H1 (cell line): ENCODE measurements at regions not wholly inside any gene's neighbourhood (a gene's known extent, or its start where the extent isn't known, plus 50 kb on each side); places are given as distances from the start of the nearest gene placed in this dataset.
A peak's percentile ranks its signal among the peaks of the same experiment; 100 is the strongest.

Source experiments
- CTCF ChIA-PET: fragments of 300-600 bp; sonication (Branson Sonifier 250); formaldehyde crosslinking; loops from one replicate; lab custom pipeline; 2021; ENCODE audit not compliant: partially characterized antibody; lab: Charles Lee
- POLR2A ChIA-PET: fragments of 300-600 bp; sonication (Branson Sonifier 250); formaldehyde crosslinking; loops from one replicate; lab custom pipeline; 2021; ENCODE audit warnings: inconsistent platforms; ENCODE audit not compliant: partially characterized antibody; lab: Charles Lee
- DNase-seq, 2 experiments: peaks; one replicate each; pipeline versions ENCODE4 v3.0.0 to v3.0.0-alpha.2; 2010 to 2022; ENCODE audit warnings: low spot score in 2 of 2, low read depth in 1 of 2, mixed read lengths in 1 of 2
- FAIRE-seq: peaks from 2 replicates; lab custom pipeline; 2011; peaks lifted over from hg19 to GRCh38; lab: Jason Lieb, UNC
- H2AFZ ChIP-seq: 2 replicates; pipeline ENCODE4 v1.8.1; 2012; ENCODE audit warnings: low read length, inconsistent platforms
- H2AK5ac ChIP-seq: 2 replicates; pipeline ENCODE4 v1.6.1; 2013; ENCODE audit warnings: low read depth, low read length
- H2BK120ac ChIP-seq: replicated peaks from 2 replicates; pipeline ENCODE3; 2013; ENCODE audit warnings: low read depth, low read length, inconsistent platforms
- H2BK12ac ChIP-seq: 2 replicates; pipeline ENCODE4 v1.6.1; 2013; ENCODE audit warnings: low read depth, low read length
- H2BK15ac ChIP-seq: 2 replicates; pipeline ENCODE4 v1.6.1; 2013; ENCODE audit warnings: low read length
- H2BK20ac ChIP-seq: 2 replicates; pipeline ENCODE4 v1.6.1; 2013; ENCODE audit warnings: low read length
- H2BK5ac ChIP-seq: 2 replicates; pipeline ENCODE4 v1.6.1; 2013; ENCODE audit warnings: low read depth, low read length
- H3K14ac ChIP-seq: 2 replicates; pipeline ENCODE4 v1.6.1; 2013; ENCODE audit warnings: inconsistent platforms; ENCODE audit not compliant: insufficient read length
- H3K18ac ChIP-seq: 2 replicates; pipeline ENCODE4 v1.6.1; 2013; ENCODE audit warnings: low read length; ENCODE audit errors: extremely low read depth
- H3K23ac ChIP-seq: 2 replicates; pipeline ENCODE4 v1.6.1; 2013; ENCODE audit warnings: inconsistent platforms; ENCODE audit not compliant: insufficient read length
- H3K23me2 ChIP-seq: 2 replicates; pipeline ENCODE4 v1.6.1; 2013; ENCODE audit warnings: low read depth, low read length
- H3K27ac ChIP-seq: 2 replicates; pipeline ENCODE4 v1.6.1; 2011; ENCODE audit warnings: low read depth, low read length, inconsistent platforms
- H3K27me3 ChIP-seq, 4 experiments: replicated peaks in 1 of 4; 1 replicate in 1 of 4; 2 replicates in 3 of 4; pipeline versions ENCODE4 v1.6.1 to v1.8.1; 2011 to 2013; ENCODE audit warnings: low read length in 3 of 4, mild to moderate bottlenecking in 3 of 4, inconsistent platforms in 2 of 4, mixed read lengths in 2 of 4, moderate library complexity in 1 of 4; ENCODE audit not compliant: control insufficient read depth in 3 of 4, insufficient read depth in 3 of 4; ENCODE audit errors: extremely low read depth in 1 of 4
- H3K36me3 ChIP-seq, 4 experiments: 2 replicates each; pipeline versions ENCODE4 v1.6.1 to v1.8.1; 2011 to 2013; ENCODE audit warnings: mild to moderate bottlenecking in 4 of 4, low read length in 3 of 4, moderate library complexity in 2 of 4, control low read depth in 1 of 4, inconsistent platforms in 1 of 4; ENCODE audit not compliant: insufficient read depth in 4 of 4, control insufficient read depth in 2 of 4
- H3K4ac ChIP-seq: replicated peaks from 2 replicates; pipeline ENCODE3; 2013; ENCODE audit warnings: low read length, low read depth, mixed read lengths, inconsistent platforms; ENCODE audit not compliant: insufficient read length
- H3K4me1 ChIP-seq, 4 experiments: replicated peaks in 1 of 4; 1 replicate in 1 of 4; 2 replicates in 3 of 4; pipeline versions ENCODE4 v1.6.1 to v1.8.1; 2011 to 2013; ENCODE audit warnings: low read length in 3 of 4, inconsistent platforms in 2 of 4, mixed read lengths in 1 of 4; ENCODE audit not compliant: insufficient read depth in 4 of 4, control insufficient read depth in 3 of 4
- H3K4me2 ChIP-seq, 2 experiments: 2 replicates each; pipeline versions ENCODE4 v1.6.1 to v1.8.1; 2011 to 2013; ENCODE audit warnings: low read depth in 2 of 2, low read length in 2 of 2, control low read depth in 1 of 2, inconsistent platforms in 1 of 2, mild to moderate bottlenecking in 1 of 2; ENCODE audit not compliant: insufficient read depth in 1 of 2
- H3K4me3 ChIP-seq, 4 experiments: fragments of 200-600, 300-600 bp in 1 of 4; sonication (generic), shearing (Covaris generic), sonication (Bioruptor Twin) in 1 of 4; 2 replicates each; pipeline versions ENCODE4 v1.5.1 to v1.8.1; 2011 to 2016; ENCODE audit warnings: low read length in 4 of 4, low read depth in 3 of 4, control low read depth in 2 of 4, inconsistent platforms in 2 of 4, mild to moderate bottlenecking in 2 of 4, mixed read lengths in 1 of 4, moderate library complexity in 1 of 4; ENCODE audit not compliant: insufficient read depth in 2 of 4; ENCODE audit errors: extremely low read depth in 1 of 4
- H3K56ac ChIP-seq: replicated peaks from 2 replicates; pipeline ENCODE3; 2013; ENCODE audit warnings: low read depth, mild to moderate bottlenecking, mixed read lengths, low read length, inconsistent platforms; ENCODE audit not compliant: insufficient read length
- H3K79me1 ChIP-seq: 2 replicates; pipeline ENCODE4 v1.6.1; 2013; ENCODE audit warnings: low read depth, low read length, control low read depth
- H3K79me2 ChIP-seq, 2 experiments: 2 replicates each; pipeline versions ENCODE4 v1.6.1 to v1.8.1; 2012 to 2013; ENCODE audit warnings: low read length in 2 of 2, mild to moderate bottlenecking in 2 of 2, inconsistent platforms in 1 of 2; ENCODE audit not compliant: insufficient read depth in 2 of 2, control insufficient read depth in 1 of 2
- H3K9ac ChIP-seq, 4 experiments: replicated peaks in 1 of 4; 1 replicate in 1 of 4; 2 replicates in 3 of 4; pipeline versions ENCODE4 v1.6.1 to v1.8.1; 2011 to 2013; ENCODE audit warnings: low read depth in 3 of 4, low read length in 3 of 4, control low read depth in 2 of 4, mild to moderate bottlenecking in 2 of 4, moderate library complexity in 2 of 4, inconsistent platforms in 1 of 4; ENCODE audit errors: extremely low read depth in 1 of 4
- H3K9me3 ChIP-seq, 2 experiments: 2 replicates each; pipeline versions ENCODE4 v1.6.1 to v1.8.1; 2012 to 2013; ENCODE audit warnings: mild to moderate bottlenecking in 2 of 2, moderate library complexity in 2 of 2, control low read depth in 1 of 2, inconsistent platforms in 1 of 2, low read depth in 1 of 2, low read length in 1 of 2, mixed read lengths in 1 of 2; ENCODE audit not compliant: insufficient read depth in 2 of 2
- H4K20me1 ChIP-seq, 2 experiments: replicated peaks in 1 of 2; 2 replicates each; pipeline versions ENCODE3 to v1.8.1; 2011 to 2013; ENCODE audit warnings: inconsistent platforms in 2 of 2, low read length in 2 of 2, mild to moderate bottlenecking in 1 of 2; ENCODE audit not compliant: insufficient read depth in 2 of 2, control insufficient read depth in 1 of 2
- H4K5ac ChIP-seq: 2 replicates; pipeline ENCODE4 v1.6.1; 2013; ENCODE audit warnings: low read length, low read depth, mixed read lengths, inconsistent platforms; ENCODE audit not compliant: insufficient read length
- H4K8ac ChIP-seq: 2 replicates; pipeline ENCODE4 v1.8.0; 2013; ENCODE audit warnings: mild to moderate bottlenecking, moderate library complexity, low read length, inconsistent platforms; ENCODE audit not compliant: insufficient read depth; ENCODE audit errors: extremely low read depth
- H4K91ac ChIP-seq: replicated peaks from 2 replicates; pipeline ENCODE3; 2013; ENCODE audit warnings: low read length, mixed read lengths, inconsistent platforms; ENCODE audit not compliant: insufficient read length
- FOSL1 ChIP-seq: IDR thresholded peaks from 2 replicates; pipeline ENCODE4 v1.6.1; 2011; ENCODE audit warnings: mild to moderate bottlenecking, low read depth, low read length, moderate library complexity; ENCODE audit not compliant: insufficient read depth
- GTF2F1 ChIP-seq: IDR thresholded peaks from 2 replicates; pipeline ENCODE4 v1.6.1; 2012; ENCODE audit warnings: low read depth, low read length, improper control_type of control experiment, borderline replicate concordance
- KDM1A ChIP-seq: fragments of 200-600, 300-600 bp; sonication (generic); IDR thresholded peaks from 2 replicates; pipeline ENCODE4 v1.7.1; 2016; ENCODE audit warnings: mild to moderate bottlenecking, low read length, borderline replicate concordance
- KDM4A ChIP-seq: IDR thresholded peaks from one replicate; pipeline ENCODE4 v1.7.1; 2012; ENCODE audit warnings: low read depth, mild to moderate bottlenecking, moderate library complexity, low read length, inconsistent platforms; ENCODE audit not compliant: severe bottlenecking
- NANOG ChIP-seq: IDR thresholded peaks from 2 replicates; pipeline ENCODE4 v1.6.1; 2011; ENCODE audit warnings: low read length, low read depth, mild to moderate bottlenecking, inconsistent platforms; ENCODE audit not compliant: insufficient read depth, poor library complexity, severe bottlenecking
- PHF8 ChIP-seq: fragments of 200-600 bp; sonication (generic); conservative IDR thresholded peaks from 2 replicates; pipeline ENCODE4 v1.7.1; 2012; ENCODE audit warnings: low read depth, mild to moderate bottlenecking, inconsistent platforms, low read length, moderate library complexity
- RBBP5 ChIP-seq: IDR thresholded peaks from 2 replicates; pipeline ENCODE4 v1.7.1; 2012; ENCODE audit warnings: low read depth, mild to moderate bottlenecking, inconsistent platforms, low read length, moderate library complexity, borderline replicate concordance
- SP2 ChIP-seq: IDR thresholded peaks from 2 replicates; pipeline ENCODE4 v1.6.1; 2012; ENCODE audit warnings: mild to moderate bottlenecking, low read length, inconsistent platforms
- SP4 ChIP-seq: IDR thresholded peaks from 2 replicates; pipeline ENCODE4 v1.6.1; 2012; ENCODE audit warnings: low read length, inconsistent platforms
- TAF1 ChIP-seq: IDR thresholded peaks from 2 replicates; pipeline ENCODE4 v1.6.1; 2011; ENCODE audit warnings: mild to moderate bottlenecking, low read depth, low read length
- TCF12 ChIP-seq: IDR thresholded peaks from 2 replicates; pipeline ENCODE4 v1.6.1; 2011; ENCODE audit warnings: low read depth, mild to moderate bottlenecking, low read length
- WGBS, 2 experiments: shearing (Covaris generic) in 1 of 2; methylation state at CpG; one replicate each; pipeline versions ENCODE4 v1.1.6 to v1.1.7; 2013 to 2015; ENCODE audit warnings: low lambda C conversion rate in 2 of 2, mixed read lengths in 2 of 2, inconsistent platforms in 1 of 2, low coverage in 1 of 2, missing lambda C conversion rate in 1 of 2; ENCODE audit not compliant: insufficient replicate concordance in 2 of 2, insufficient coverage in 1 of 2, insufficient read length in 1 of 2; ENCODE audit errors: extremely low coverage in 1 of 2, missing lambda C conversion rate in 1 of 2; 5-methylcytosine and 5-hydroxymethylcytosine counted together

- Histone ChIP-seq H3K14ac (no peak overlapping the region), H2BK120ac (no peak overlapping the region), H3K4me1 (no peaks in the 10 kb centered on the region), H4K8ac (no peak overlapping the region), H2BK15ac (no peak overlapping the region), H3K18ac (no peak overlapping the region), H3K23me2 (no peaks in the 10 kb centered on the region), H3K4ac (no peak overlapping the region), H3K79me2 (no peaks in the 10 kb centered on the region), H4K20me1 (peaks cover 0 to 2% of the 10 kb centered on the region in 2 experiments), H3K36me3 (no peaks in the 10 kb centered on the region), H2BK5ac (no peak overlapping the region), H3K4me3 (no peak overlapping the region), H3K9ac (peak overlapping the region in 1 of 4 experiments; percentile 28; a peak in 1 of 7 replicates), H3K79me1 (no peaks in the 10 kb centered on the region), H3K9me3 (no peaks in the 10 kb centered on the region), H2AFZ (no peak overlapping the region), H3K23ac (no peak overlapping the region), H4K91ac (no peak overlapping the region), H2AK5ac (no peak overlapping the region), H3K27me3 (peaks cover 0 to 1% (median 0%) of the 10 kb centered on the region in 4 experiments; a peak in 1 of 7 replicates), H4K5ac (no peak overlapping the region), H3K27ac (no peak overlapping the region), H2BK12ac (no peak overlapping the region), H3K4me2 (no peak overlapping the region), H3K56ac (no peak overlapping the region), H2BK20ac (no peak overlapping the region)
- DNase-seq: no peak
- FAIRE-seq: no peak
- ChIA-PET CTCF (interaction anchor here (1.3 kb wide), 1 partner anchor 24 kb away, joined by 3 read pairs; no protein-coding TSS in a partner anchor), POLR2A (no interaction called here)
- TF ChIP-seq FOSL1 (no peak), KDM1A (no peak), RBBP5 (no peak), NANOG (no peak), SP4 (no peak), TAF1 (no peak), KDM4A (no peak), SP2 (no peak), PHF8 (no peak), GTF2F1 (no peak), TCF12 (no peak)
- WGBS, 2 experiments: 92% methylated on average over 9 of the region's 9 CpGs; no CpG with 5 or more reads in 1 of the 2 experiments
Measured at GRCh38 chr15:69786136-69786701, 311.5 kb downstream of the TLE3 start.
